Keratinocyte (primary cell): ENCODE measurements at regions not wholly inside any gene's neighbourhood (a gene's known extent, or its start where the extent isn't known, plus 50 kb on each side); places are given as distances from the start of the nearest gene placed in this dataset.

ENCODE experiments used
- DNase-seq: peaks from one replicate; pipeline ENCODE4 v3.0.0-alpha.2; 2011; ENCODE audit warnings: low read depth, missing footprints, low spot score
- FAIRE-seq: peaks from 2 replicates; lab custom pipeline; 2011; peaks lifted over from hg19 to GRCh38; lab: Jason Lieb, UNC
- H2AFZ ChIP-seq: 2 replicates; pipeline ENCODE4 v1.6.0; 2012; ENCODE audit warnings: low read length, control low read depth, inconsistent platforms; ENCODE audit not compliant: control insufficient read depth
- H3K27ac ChIP-seq: 2 replicates; pipeline ENCODE4 v1.5.1; 2011; ENCODE audit warnings: low read length; ENCODE audit not compliant: control insufficient read depth, insufficient read depth
- H3K27me3 ChIP-seq: 3 replicates; pipeline ENCODE4 v1.6.0; 2011; ENCODE audit warnings: low read length; ENCODE audit not compliant: control insufficient read depth, insufficient read depth; ENCODE audit errors: extremely low read depth
- H3K36me3 ChIP-seq, 2 experiments: 2 replicates in 1 of 2; 3 replicates in 1 of 2; pipeline ENCODE4 v1.5.1; 2011; ENCODE audit warnings: low read length in 2 of 2, mild to moderate bottlenecking in 1 of 2; ENCODE audit not compliant: control insufficient read depth in 2 of 2, insufficient read depth in 2 of 2; ENCODE audit errors: extremely low read depth in 1 of 2
- H3K4me1 ChIP-seq: 3 replicates; pipeline ENCODE4 v1.5.1; 2011; ENCODE audit warnings: low read length; ENCODE audit not compliant: control insufficient read depth, insufficient read depth; ENCODE audit errors: extremely low read depth
- H3K4me2 ChIP-seq: 3 replicates; pipeline ENCODE4 v1.6.0; 2011; ENCODE audit warnings: low read depth, low read length; ENCODE audit not compliant: control insufficient read depth, insufficient read depth; ENCODE audit errors: extremely low read depth
- H3K4me3 ChIP-seq, 3 experiments: fragments of 200-600 bp in 1 of 3; sonication (generic) in 1 of 3; 2 replicates in 2 of 3; 3 replicates in 1 of 3; pipeline ENCODE4 v1.5.1; 2011 to 2016; ENCODE audit warnings: low read length in 3 of 3, mild to moderate bottlenecking in 3 of 3, control low read depth in 2 of 3, inconsistent platforms in 1 of 3, low read depth in 1 of 3, mixed read lengths in 1 of 3, mixed run types in 1 of 3, moderate library complexity in 1 of 3; ENCODE audit not compliant: control insufficient read depth in 2 of 3, insufficient read depth in 2 of 3; ENCODE audit errors: extremely low read depth in 1 of 3
- H3K79me2 ChIP-seq: 2 replicates; pipeline ENCODE4 v1.6.0; 2012; ENCODE audit warnings: low read length; ENCODE audit not compliant: control insufficient read depth, insufficient read depth
- H3K9ac ChIP-seq: 3 replicates; pipeline ENCODE4 v1.6.0; 2011; ENCODE audit warnings: low read length; ENCODE audit not compliant: control insufficient read depth, insufficient read depth; ENCODE audit errors: extremely low read depth
- H3K9me1 ChIP-seq: 3 replicates; pipeline ENCODE4 v1.6.0; 2011; ENCODE audit warnings: low read length; ENCODE audit not compliant: control insufficient read depth, insufficient read depth; ENCODE audit errors: extremely low read depth
- H3K9me3 ChIP-seq: 2 replicates; pipeline ENCODE4 v1.5.1; 2012; ENCODE audit warnings: low read depth, low read length; ENCODE audit not compliant: control insufficient read depth
- H4K20me1 ChIP-seq: 3 replicates; pipeline ENCODE4 v1.6.0; 2011; ENCODE audit warnings: low read length; ENCODE audit not compliant: control insufficient read depth, insufficient read depth; ENCODE audit errors: extremely low read depth
- EZH2 ChIP-seq: IDR thresholded peaks from one replicate; pipeline ENCODE4 v1.6.1; 2012; ENCODE audit warnings: inconsistent platforms, mild to moderate bottlenecking, low read length, moderate library complexity
- dilution Hi-C: fragments of 300-500 bp; cut with MboI; formaldehyde crosslinking; loops from one replicate; pipeline ENCODE4 v1.7.0; 2020; ENCODE audit warnings: low sequenced_read_pairs; ENCODE audit not compliant: extremely low pct_ligation_motif_present
- TF ChIP-seq, protein P1 (sequence below), 3 experiments: IDR thresholded peaks in 1 of 3; conservative IDR thresholded peaks in 1 of 3; optimal IDR thresholded peaks in 1 of 3; 2 replicates in 2 of 3; 3 replicates in 1 of 3; pipeline versions ENCODE3 to v1.5.1; 2011; ENCODE audit warnings: low read length in 3 of 3, mild to moderate bottlenecking in 3 of 3, moderate library complexity in 2 of 3, control low read depth in 1 of 3, inconsistent platforms in 1 of 3; ENCODE audit not compliant: insufficient read depth in 2 of 3; ENCODE audit errors: extremely low read depth in 1 of 3

DNA sequence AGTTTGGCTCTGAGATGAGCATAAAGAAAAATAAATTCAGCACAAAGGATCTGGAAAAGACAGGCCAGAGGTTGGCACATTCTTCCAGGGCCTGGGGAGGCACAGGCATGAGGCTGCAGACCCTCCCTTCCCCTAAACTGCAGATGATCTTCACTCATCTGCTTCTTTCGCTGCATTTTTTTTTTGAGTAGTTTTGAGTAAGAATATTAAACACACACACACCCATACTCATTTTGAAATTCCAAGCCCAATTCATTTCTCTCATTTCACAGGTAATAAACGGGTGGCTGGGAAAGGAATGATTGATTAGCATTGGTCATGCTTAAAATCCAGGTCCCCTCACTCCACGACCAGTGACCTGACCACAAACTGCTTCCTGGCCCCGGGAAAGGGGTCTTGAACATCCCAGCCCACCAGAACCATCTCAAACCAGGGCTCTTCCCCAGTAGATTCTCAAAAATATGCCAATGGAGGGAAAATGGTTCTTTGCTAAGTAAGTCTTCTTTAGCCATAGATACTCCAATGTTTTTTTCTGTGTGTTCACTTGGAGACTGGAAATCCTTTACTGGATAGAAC, 219.6 kb downstream of the ANAPC1 start:
- Histone ChIP-seq H3K27me3 (no peaks in the 10 kb centered on the region), H3K9ac (no peak overlapping the region), H3K79me2 (no peaks in the 10 kb centered on the region), H3K4me2 (no peak overlapping the region), H3K4me3 (no peak overlapping the region), H3K4me1 (peaks cover 33% of the 10 kb centered on the region), H3K27ac (no peak overlapping the region), H3K9me1 (peaks cover 2% of the 10 kb centered on the region), H4K20me1 (no peaks in the 10 kb centered on the region), H2AFZ (no peak overlapping the region), H3K9me3 (no peaks in the 10 kb centered on the region), H3K36me3 (no peaks in the 10 kb centered on the region)
- FAIRE-seq (no peak), DNase-seq (no peak)
- no peak for TF ChIP-seq EZH2
- TF ChIP-seq, protein P1, sequence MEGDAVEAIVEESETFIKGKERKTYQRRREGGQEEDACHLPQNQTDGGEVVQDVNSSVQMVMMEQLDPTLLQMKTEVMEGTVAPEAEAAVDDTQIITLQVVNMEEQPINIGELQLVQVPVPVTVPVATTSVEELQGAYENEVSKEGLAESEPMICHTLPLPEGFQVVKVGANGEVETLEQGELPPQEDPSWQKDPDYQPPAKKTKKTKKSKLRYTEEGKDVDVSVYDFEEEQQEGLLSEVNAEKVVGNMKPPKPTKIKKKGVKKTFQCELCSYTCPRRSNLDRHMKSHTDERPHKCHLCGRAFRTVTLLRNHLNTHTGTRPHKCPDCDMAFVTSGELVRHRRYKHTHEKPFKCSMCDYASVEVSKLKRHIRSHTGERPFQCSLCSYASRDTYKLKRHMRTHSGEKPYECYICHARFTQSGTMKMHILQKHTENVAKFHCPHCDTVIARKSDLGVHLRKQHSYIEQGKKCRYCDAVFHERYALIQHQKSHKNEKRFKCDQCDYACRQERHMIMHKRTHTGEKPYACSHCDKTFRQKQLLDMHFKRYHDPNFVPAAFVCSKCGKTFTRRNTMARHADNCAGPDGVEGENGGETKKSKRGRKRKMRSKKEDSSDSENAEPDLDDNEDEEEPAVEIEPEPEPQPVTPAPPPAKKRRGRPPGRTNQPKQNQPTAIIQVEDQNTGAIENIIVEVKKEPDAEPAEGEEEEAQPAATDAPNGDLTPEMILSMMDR (optimal IDR thresholded peaks at IDR 0.05 in 1 of 3, IDR thresholded peaks at IDR 0.05 in 1 of 3, conservative IDR thresholded peaks at IDR 0.05 in 1 of 3; ENCODE audit: extremely low read depth in 1 of 3, insufficient read depth in 2 of 3, low read length in 3 of 3), result no peak
- dilution Hi-C loops, result no loop called here

DNA sequence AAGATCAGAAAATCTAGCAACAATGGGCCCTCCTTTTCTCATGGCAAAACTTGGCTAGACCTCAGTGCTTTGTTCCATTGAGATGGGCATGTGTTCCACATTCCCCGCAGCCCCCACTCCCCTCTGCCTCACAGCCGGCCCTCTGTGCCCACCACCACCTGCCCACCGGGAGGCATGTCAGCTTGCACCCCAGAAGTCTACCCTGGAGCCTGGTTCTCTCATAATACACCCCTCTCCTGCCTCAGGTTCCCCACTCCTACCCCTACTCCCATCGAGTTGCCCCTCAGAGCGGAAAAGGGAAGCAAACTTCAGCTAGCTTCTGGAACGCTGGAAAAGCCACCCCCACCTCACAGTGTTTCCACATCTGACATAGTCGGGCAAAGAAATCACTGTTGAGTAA, 219.0 kb downstream of the ANAPC1 start:
- no peaks in the 10 kb centered on the region for H3K79me2 ChIP-seq
- no peaks in the 10 kb centered on the region for H3K9me3 ChIP-seq
- H3K9ac ChIP-seq, result no peak overlapping the region
- peaks cover 27% of the 10 kb centered on the region for H3K4me1 ChIP-seq
- H3K4me3 ChIP-seq, result no peak overlapping the region
- no peak for FAIRE-seq
- H4K20me1 ChIP-seq, result no peaks in the 10 kb centered on the region
- DNase-seq, result no peak
- no peak overlapping the region for H3K27ac ChIP-seq
- H2AFZ ChIP-seq, result no peak overlapping the region
- no peaks in the 10 kb centered on the region for H3K36me3 ChIP-seq
- H3K4me2 ChIP-seq, result no peak overlapping the region
- H3K9me1 ChIP-seq, result peaks cover 2% of the 10 kb centered on the region
- TF ChIP-seq, protein P1 (optimal IDR thresholded peaks at IDR 0.05 in 1 of 3, IDR thresholded peaks at IDR 0.05 in 1 of 3, conservative IDR thresholded peaks at IDR 0.05 in 1 of 3; ENCODE audit: extremely low read depth in 1 of 3, insufficient read depth in 2 of 3, low read length in 3 of 3), result no peak
- TF ChIP-seq EZH2, result no peak
- dilution Hi-C loops, result no loop called here
- no peaks in the 10 kb centered on the region for H3K27me3 ChIP-seq
